SK-N-MC (cell line): ENCODE measurements at regions not wholly inside any gene's neighbourhood (a gene's known extent, or its start where the extent isn't known, plus 50 kb on each side); places are given as distances from the start of the nearest gene placed in this dataset.

ENCODE experiments used
- DNase-seq: peaks from one replicate; pipeline ENCODE4 v3.0.0-alpha.2; 2011; ENCODE audit warnings: low read depth, low spot score
- H3K27ac ChIP-seq: fragments of 200-600 bp; sonication (generic); 2 replicates; pipeline ENCODE4 v1.5.1; 2016; ENCODE audit warnings: mixed run types
- H3K36me3 ChIP-seq: fragments of 200-600 bp; sonication (generic); 2 replicates; pipeline ENCODE4 v1.6.1; 2017; ENCODE audit warnings: antibody characterized with exemption, low read length, mixed read lengths; ENCODE audit not compliant: insufficient read depth
- H3K4me3 ChIP-seq: fragments of 200-600 bp; sonication (generic); 2 replicates; pipeline ENCODE4 v1.5.1; 2016
- H3K9ac ChIP-seq: fragments of 200-600 bp; sonication (generic); 2 replicates; pipeline ENCODE4 v1.8.0; 2017; ENCODE audit warnings: mixed run types, mixed read lengths; ENCODE audit not compliant: insufficient read length
- H3K9me3 ChIP-seq: fragments of 200-600 bp; sonication (generic); 2 replicates; pipeline ENCODE4 v1.6.1; 2017; ENCODE audit warnings: low read depth, mild to moderate bottlenecking, antibody characterized with exemption, low read length, moderate library complexity, mixed read lengths
- EZH2 ChIP-seq: fragments of 200-600 bp; sonication (generic); IDR thresholded peaks from one replicate; pipeline ENCODE4 v1.6.1; 2017; ENCODE audit warnings: antibody characterized with exemption
- FOXP2 ChIP-seq: optimal IDR thresholded peaks from 2 replicates; pipeline ENCODE3; 2011; ENCODE audit warnings: mild to moderate bottlenecking, moderate library complexity; ENCODE audit not compliant: insufficient read depth; ENCODE audit errors: extremely low read length, control extremely low read depth
- POLR2AphosphoS5 ChIP-seq: IDR thresholded peaks from 2 replicates; pipeline ENCODE4 v1.6.1; 2012; ENCODE audit warnings: mild to moderate bottlenecking, low read depth, low read length, borderline replicate concordance

DNA sequence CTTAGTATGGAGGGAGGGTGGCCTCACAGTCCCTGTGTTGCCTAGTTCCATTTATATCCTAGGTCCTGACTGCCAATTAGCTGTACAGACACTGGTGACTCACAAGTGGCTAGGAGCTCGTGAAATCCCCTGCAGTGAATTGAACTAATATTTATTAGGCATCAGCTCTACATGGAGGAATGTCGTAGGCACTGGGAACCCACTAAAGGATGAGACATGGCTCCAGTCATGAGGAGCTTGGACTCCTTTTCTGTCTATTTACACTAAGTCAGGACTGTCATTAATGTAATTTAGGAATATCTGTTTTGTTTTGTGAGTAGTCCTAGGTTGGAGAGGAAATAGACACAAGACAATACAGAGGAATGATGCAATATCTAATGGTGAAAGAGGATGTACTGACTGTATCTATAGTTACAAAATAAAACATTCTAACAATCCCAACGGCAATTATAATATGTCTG lies 67.7 kb downstream of the MID1IP1 start:
- DNase-seq: no peak
- Histone ChIP-seq H3K4me3 (no peak overlapping the region), H3K36me3 (no peaks in the 10 kb centered on the region), H3K27ac (no peak overlapping the region), H3K9ac (no peak overlapping the region), H3K9me3 (no peaks in the 10 kb centered on the region)
- TF ChIP-seq FOXP2 (no peak), EZH2 (no peak), POLR2AphosphoS5 (no peak)

DNA sequence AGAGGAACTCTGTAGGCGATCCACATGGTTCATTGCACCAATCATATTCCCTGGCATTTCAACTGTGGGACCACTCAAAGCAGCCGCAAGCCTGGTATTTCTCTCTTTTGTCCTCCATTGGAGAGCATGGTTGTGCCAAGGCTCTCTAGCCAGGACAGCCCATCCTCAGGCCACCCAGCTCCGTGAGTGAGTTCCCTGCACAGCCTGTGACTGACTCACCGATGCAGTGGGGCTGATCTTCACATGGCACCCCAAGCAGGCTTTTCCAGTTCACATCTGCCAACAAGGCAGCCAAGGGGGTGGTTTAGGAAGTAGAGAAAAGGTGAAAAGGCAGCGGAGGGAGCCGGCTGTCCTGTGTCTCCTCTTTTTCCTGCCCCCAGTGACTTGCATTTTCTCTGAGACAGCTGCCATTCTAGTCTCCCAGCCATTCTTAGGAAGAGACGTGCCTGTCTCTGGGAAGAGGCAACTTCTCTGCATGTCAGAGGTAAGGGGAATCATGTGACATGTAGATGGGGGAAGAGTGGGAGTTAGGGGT lies 69.2 kb downstream of the MID1IP1 start:
- H3K4me3 ChIP-seq: no peak overlapping the region
- DNase-seq: no peak
- no peaks in the 10 kb centered on the region for H3K36me3 ChIP-seq
- H3K9me3 ChIP-seq: no peaks in the 10 kb centered on the region
- TF ChIP-seq EZH2: no peak
- TF ChIP-seq POLR2AphosphoS5: no peak
- TF ChIP-seq FOXP2: no peak
- H3K27ac ChIP-seq: no peak overlapping the region
- H3K9ac ChIP-seq: no peak overlapping the region

DNA sequence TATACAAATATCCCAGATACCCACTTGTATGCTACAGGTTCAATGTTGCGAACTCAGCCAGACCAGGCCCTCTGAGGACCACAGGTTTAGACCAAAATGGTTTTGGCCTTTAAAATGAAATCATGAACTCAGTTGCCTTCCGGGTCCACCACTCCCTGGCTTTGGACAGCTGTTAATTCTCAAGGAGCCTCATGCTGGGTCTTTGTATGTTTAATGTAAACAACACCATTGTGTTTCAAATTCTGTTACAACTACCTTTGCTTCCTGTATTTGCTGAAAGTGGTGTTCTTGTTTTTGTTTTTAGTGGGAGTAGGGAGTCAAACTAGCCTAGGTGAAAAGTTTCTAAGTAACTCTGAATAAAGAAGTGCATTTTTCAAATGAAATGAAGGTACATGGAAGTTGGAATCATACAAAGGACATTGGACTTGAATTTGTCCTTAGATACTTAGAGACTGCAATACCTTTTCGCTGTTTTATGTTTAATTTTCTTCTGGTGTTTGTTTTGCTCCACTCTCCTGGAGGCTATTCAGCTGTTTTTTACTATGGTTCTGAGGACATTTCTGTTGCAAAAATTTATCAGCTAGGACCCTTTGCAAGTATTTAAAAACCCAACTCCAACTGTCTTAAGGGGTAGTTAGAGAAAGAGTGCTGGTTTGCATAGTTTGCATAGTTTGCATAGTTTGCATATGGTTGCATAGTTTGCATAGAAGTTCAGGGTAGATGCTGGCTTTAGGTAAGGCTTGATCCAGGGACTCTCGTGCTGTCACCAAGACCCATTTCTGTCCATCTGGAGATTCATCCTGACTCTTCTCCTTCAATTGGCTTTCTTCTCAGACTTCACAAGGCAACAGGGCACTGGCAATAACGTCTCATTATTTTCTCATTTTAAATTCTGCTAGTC lies 70.1 kb downstream of the MID1IP1 start:
- H3K36me3 ChIP-seq: no peaks in the 10 kb centered on the region
- TF ChIP-seq POLR2AphosphoS5 (no peak), FOXP2 (no peak), EZH2 (no peak)
- no peak overlapping the region for H3K4me3 ChIP-seq
- H3K27ac ChIP-seq: no peak overlapping the region
- no peak for DNase-seq
- H3K9ac ChIP-seq: no peak overlapping the region
- no peaks in the 10 kb centered on the region for H3K9me3 ChIP-seq

DNA sequence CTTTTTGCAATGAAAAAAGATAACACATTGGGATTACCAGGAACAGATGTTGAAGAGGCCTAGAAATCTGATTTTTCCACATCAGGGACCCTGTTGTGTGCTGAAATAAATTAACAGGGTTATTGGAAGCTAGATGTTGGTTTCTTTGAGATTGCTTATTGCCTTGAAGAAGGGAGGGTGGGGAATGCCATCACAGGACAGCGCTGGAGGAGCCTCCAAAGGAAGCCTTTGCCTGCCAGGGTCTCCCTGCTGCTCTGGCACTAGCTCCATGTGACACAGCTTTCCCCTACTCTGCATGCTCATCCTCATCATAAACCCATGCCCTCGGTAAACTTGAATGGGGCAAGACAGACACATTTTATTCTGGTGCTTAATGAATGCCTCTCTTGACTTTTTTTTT lies 76.1 kb downstream of the MID1IP1 start:
- no peaks in the 10 kb centered on the region for H3K36me3 ChIP-seq
- no peak overlapping the region for H3K4me3 ChIP-seq
- no peaks in the 10 kb centered on the region for H3K9me3 ChIP-seq
- H3K27ac ChIP-seq: no peak overlapping the region
- no peak overlapping the region for H3K9ac ChIP-seq
- TF ChIP-seq FOXP2 (no peak), POLR2AphosphoS5 (no peak), EZH2 (no peak)
- DNase-seq: no peak

DNA sequence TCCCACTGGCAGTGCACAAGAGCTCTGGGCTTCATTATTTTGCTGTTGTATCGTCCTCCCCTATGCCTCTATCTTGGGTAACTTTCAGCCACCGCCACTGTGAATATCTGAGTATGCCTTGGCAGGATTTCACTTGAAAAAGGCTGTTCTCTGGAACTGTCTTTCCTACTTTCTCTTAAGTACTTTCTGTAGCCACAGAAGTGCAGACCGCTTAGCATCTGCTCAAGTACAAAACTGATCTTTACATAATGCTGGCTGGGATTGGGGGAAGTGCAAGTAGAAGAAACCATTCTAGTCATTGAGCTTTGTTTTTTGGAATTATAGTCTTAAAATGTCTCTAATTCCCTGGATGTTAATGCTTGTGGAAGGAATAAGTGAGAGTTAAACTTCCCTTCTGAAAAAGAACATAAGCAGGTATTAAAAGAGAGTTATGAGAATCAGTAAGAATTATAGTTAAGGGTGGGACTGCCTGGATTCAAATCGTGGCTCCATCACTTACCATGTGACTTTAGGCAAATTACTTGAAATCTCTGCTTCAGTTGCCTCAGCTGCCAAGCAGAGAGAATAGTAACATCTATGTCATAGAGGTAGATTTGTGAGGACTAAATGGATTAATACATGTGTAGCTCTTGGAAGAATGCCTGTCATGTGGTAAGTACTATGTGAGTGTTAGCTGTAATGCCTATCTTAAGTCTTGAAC lies 77.5 kb downstream of the MID1IP1 start:
- Histone ChIP-seq H3K9me3 (no peaks in the 10 kb centered on the region), H3K27ac (no peak overlapping the region), H3K36me3 (no peaks in the 10 kb centered on the region), H3K4me3 (no peak overlapping the region), H3K9ac (no peak overlapping the region)
- TF ChIP-seq EZH2: no peak
- no peak for TF ChIP-seq FOXP2
- no peak for TF ChIP-seq POLR2AphosphoS5
- no peak for DNase-seq

DNA sequence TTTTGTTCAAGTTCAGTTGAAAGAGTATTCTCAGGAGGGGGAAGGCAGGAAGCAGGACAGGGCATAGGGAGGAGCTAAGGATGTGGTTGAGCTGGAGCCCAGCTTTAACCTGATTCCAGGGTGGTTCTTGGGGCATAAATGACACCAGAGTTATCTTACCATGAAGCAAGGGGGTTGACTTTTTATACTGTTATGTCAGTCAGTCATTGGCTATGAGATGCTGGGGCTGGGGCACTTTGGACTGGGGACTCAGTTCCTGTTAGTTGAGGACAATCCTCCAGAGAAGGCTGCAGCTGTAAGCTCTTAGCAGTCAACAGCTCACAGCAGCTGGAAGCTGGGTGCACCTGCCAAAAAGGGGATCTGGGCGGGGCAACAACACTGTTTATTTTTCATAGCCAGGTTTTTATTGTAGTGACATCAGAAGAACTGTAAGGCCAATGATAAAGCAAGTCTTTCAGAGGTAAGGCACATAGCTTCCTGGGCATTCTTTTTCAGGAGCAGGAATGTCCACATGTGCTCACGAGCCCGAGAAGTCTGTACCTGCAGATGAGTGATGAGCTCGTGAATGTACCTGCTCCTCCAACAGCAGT lies 78.5 kb downstream of the MID1IP1 start:
- Histone ChIP-seq H3K9me3 (no peaks in the 10 kb centered on the region), H3K4me3 (no peak overlapping the region), H3K27ac (no peak overlapping the region), H3K9ac (no peak overlapping the region), H3K36me3 (no peaks in the 10 kb centered on the region)
- no peak for DNase-seq
- no peak for TF ChIP-seq FOXP2
- no peak for TF ChIP-seq EZH2
- no peak for TF ChIP-seq POLR2AphosphoS5

DNA sequence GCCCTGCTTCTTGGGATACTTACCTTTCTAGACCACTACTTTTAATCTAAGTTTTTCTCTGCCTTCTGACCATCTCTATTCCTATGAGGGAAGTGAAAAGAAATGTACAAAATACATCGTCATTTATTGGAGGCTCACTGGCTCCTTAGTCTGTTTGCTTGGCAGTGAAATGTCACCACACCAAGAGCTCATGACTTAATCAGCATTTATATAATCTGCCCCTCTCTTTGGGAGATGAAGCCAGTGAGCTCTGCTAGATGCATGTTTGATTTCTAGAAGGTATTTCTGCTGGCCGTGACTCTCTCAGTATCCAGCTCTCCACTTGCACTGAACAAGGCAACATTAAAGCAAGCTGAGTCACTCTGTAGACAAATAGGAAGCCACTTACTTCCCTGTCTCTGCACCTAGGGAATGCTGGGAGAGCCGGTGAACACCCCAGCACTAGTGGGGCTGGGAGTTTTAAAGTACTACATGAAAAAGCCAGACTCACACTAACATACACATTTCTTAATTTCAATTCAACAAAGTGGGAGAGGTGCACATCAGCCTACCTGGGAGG lies 79.1 kb downstream of the MID1IP1 start:
- H3K27ac ChIP-seq: no peak overlapping the region
- no peak for DNase-seq
- H3K9ac ChIP-seq: no peak overlapping the region
- no peaks in the 10 kb centered on the region for H3K36me3 ChIP-seq
- TF ChIP-seq EZH2: no peak
- no peak for TF ChIP-seq POLR2AphosphoS5
- TF ChIP-seq FOXP2: no peak
- no peaks in the 10 kb centered on the region for H3K9me3 ChIP-seq
- H3K4me3 ChIP-seq: no peak overlapping the region

DNA sequence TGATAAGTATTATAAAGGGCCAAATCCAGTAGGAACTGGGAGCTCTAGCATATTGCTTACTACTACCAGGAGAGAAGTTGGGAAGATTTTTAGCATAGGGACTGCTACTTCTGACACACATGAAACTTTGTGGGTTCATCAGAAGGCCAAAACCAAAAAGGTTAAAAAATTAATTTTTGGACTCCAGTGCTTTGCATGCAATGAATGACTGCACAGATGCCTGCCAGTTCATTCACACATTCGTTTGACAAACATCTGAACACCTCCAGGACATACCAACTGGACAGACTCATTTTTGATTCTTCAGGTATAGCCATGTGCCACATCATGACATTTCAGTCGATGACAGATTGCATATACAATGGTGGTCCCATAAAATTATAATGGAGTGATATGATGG lies 79.8 kb downstream of the MID1IP1 start:
- Histone ChIP-seq H3K9me3 (no peaks in the 10 kb centered on the region), H3K9ac (no peak overlapping the region), H3K4me3 (no peak overlapping the region), H3K27ac (no peak overlapping the region), H3K36me3 (no peaks in the 10 kb centered on the region)
- TF ChIP-seq FOXP2 (no peak), POLR2AphosphoS5 (no peak)
- DNase-seq: no peak
